ENCODE measurements at regions not wholly inside any gene's neighbourhood (a gene's known extent, or its start where the extent isn't known, plus 50 kb on each side); places are given as distances from the start of the nearest gene placed in this dataset.
"Not testable (repeated sequence)": the region's sequence is repeated elsewhere in the genome, so short reads cannot be mapped to it uniquely, and the experiment has no call there.

DNA sequence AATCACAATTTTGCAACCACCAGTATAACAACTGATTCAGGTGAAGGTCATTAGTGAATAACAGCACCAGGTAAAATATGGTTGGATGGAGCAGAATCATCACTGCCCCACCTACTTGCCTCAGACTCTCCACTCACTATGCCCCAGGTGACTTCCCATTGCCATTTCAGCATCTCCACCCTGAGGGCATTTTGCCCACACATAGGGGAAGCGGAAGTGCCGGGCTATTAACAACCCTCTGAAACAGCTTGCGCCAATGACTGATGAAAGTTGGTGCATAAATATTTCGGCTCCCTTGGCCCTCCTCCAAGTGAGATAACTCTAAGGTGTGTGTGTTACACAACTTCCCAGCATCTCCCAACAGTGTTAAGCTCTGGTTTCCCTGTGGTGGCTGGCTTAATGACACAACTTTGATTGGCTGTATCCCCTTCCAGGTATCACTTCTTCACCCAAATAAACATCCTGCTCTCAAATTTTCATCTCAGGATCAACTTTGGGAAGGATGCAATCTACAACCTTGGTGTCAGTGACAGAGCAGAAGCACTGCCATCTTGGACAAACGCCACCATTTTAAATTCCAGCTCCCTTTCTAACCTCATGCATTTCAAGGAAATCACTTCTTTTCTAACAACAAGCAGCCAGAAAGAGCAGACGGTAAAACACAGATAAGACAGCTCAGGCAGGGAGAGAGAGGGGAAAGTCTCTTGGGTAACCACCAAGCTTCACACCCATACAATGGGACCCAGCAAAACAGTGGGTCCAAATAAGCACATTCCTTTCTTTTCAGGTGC is 73.6 kb upstream of the PPP2R5C start:
- Mint-ChIP-seq H3K4me3 (no peak overlapping the region), H3K36me3 (ENCODE audit: low read depth) (no peaks in the 10 kb centered on the region), H3K4me1 (ENCODE audit: low read depth) (no peaks in the 10 kb centered on the region), H3K27me3 (peaks cover 4% of the 10 kb centered on the region), H3K27ac (no peak overlapping the region), H3K9me3 (no peaks in the 10 kb centered on the region)
- CTCF ChIA-PET, result no interaction called here
- DNase-seq (no peak), ATAC-seq (no peak)
- POLR2A ChIA-PET, result no interaction called here
- intact Hi-C loops (cut with micrococcal nuclease), result no loop called here
- TF ChIP-seq, protein P1, sequence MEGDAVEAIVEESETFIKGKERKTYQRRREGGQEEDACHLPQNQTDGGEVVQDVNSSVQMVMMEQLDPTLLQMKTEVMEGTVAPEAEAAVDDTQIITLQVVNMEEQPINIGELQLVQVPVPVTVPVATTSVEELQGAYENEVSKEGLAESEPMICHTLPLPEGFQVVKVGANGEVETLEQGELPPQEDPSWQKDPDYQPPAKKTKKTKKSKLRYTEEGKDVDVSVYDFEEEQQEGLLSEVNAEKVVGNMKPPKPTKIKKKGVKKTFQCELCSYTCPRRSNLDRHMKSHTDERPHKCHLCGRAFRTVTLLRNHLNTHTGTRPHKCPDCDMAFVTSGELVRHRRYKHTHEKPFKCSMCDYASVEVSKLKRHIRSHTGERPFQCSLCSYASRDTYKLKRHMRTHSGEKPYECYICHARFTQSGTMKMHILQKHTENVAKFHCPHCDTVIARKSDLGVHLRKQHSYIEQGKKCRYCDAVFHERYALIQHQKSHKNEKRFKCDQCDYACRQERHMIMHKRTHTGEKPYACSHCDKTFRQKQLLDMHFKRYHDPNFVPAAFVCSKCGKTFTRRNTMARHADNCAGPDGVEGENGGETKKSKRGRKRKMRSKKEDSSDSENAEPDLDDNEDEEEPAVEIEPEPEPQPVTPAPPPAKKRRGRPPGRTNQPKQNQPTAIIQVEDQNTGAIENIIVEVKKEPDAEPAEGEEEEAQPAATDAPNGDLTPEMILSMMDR (IDR thresholded peaks at IDR 0.05), result no peak

DNA sequence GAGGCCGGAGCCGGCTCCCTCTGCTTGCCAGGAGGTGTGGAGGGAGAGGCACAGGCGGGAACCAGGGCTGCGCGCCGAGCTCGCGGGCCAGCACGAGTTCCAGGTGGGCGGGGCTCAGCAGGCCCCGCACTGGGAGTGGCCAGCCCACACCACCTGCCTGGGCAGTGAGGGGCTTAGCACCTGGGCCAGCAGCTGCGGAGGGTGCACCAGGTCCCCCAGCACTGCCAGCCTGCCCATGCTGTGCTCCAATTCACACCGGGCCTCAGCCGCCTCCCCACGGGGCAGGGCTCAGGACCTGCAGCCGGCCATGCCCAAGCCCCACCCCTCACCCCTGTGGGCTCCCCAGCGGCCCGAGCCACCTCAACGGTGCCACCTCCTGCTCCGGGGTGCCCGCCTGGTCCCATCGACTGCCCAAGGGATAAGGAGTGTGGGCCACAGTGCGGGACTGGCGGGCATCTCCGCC is 72.4 kb upstream of the PPP2R5C start:
- CTCF ChIA-PET, result no interaction called here
- Mint-ChIP-seq H3K9me3 (no peaks in the 10 kb centered on the region), H3K36me3 (ENCODE audit: low read depth) (no peaks in the 10 kb centered on the region), H3K4me1 (ENCODE audit: low read depth) (no peaks in the 10 kb centered on the region), H3K27ac (no peak overlapping the region), H3K4me3 (no peak overlapping the region), H3K27me3 (peaks cover 4% of the 10 kb centered on the region)
- intact Hi-C loops (cut with micrococcal nuclease), result no loop called here
- TF ChIP-seq, protein P1 (IDR thresholded peaks at IDR 0.05), result no peak
- no peak for ATAC-seq
- POLR2A ChIA-PET, result no interaction called here
- DNase-seq, result no peak

DNA sequence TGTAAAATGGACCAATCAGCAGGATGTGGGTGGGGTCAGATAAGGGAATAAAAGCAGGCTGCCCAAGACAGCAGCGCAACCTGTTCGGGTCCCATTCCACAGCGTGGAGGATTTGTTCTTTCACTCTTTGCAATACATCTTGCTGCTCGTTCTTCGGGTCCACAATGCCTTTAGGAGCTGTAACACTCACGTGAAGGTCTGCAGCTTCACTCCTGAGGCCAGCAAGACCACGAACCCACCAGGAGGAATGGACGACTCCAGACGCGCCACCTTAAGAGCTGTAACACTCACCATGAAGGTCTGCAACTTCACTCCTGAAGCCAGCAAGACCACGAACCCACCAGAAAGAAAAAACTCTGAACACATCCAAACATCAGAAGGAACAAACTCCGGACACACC is 71.5 kb upstream of the PPP2R5C start:
- H3K27ac Mint-ChIP-seq; H3K9me3 Mint-ChIP-seq; ATAC-seq; H3K36me3 Mint-ChIP-seq (ENCODE audit: low read depth); H3K4me1 Mint-ChIP-seq (ENCODE audit: low read depth); CTCF ChIA-PET; H3K27me3 Mint-ChIP-seq; DNase-seq; H3K4me3 Mint-ChIP-seq; POLR2A ChIA-PET; intact Hi-C loops (cut with micrococcal nuclease): not testable (repeated sequence)

DNA sequence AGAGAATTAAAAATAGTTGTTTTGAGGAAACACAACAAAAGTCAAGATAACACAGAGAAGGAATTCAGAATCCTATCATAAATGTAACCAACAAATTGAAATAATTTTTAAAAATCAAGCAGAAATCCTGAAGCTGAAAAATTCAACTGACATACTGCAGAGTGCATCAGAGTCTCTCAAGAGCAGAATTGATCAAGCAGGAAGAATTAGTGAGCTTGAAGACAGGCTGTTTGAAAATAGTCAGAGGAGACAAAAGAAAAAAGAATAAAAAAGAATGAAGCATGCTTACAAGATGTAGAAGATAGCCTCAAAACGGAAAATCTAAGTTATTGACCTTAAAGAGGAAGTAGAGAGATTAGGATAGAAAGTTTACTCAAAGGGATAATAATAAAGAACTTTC is 65.8 kb upstream of the PPP2R5C start:
- DNase-seq, result no peak
- ChIA-PET CTCF (interaction anchor here (0.6 kb wide), 1 partner anchor 278 kb away, joined by 3 read pairs; no protein-coding TSS in a partner anchor), POLR2A (no interaction called here)

DNA sequence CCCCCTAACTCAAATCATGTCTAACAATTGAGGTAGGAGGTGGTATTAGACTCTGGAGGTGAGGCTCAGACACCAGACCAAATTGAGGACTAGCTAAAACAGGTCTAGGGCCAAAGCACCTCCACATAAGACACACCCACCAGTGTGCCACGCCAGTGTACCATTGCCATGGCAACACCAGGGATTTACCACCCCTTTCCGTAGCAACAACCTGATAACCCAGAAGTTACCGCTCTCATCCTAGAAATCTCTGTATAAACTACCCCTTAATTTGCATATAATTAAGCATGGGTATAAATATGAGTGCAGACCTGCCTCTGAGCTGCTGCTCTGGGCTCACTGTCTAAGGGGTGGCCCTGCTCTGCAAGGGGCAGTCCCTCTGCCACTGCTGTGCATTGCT is 57.4 kb upstream of the PPP2R5C start:
- POLR2A ChIA-PET, result interaction anchor here (1.4 kb wide), 1 partner anchor 17 kb away, joined by 5 read pairs; no protein-coding TSS in a partner anchor
- DNase-seq (no peak), ATAC-seq (no peak)
- Mint-ChIP-seq H3K36me3 (ENCODE audit: low read depth) (peaks cover 3% of the 10 kb centered on the region), H3K27ac (no peak overlapping the region), H3K9me3 (no peaks in the 10 kb centered on the region), H3K4me3 (no peak overlapping the region), H3K27me3 (no peaks in the 10 kb centered on the region), H3K4me1 (ENCODE audit: low read depth) (peaks cover 26% of the 10 kb centered on the region)
- TF ChIP-seq, protein P1 (IDR thresholded peaks at IDR 0.05), result no peak
- intact Hi-C loops (cut with micrococcal nuclease), result no loop called here
- CTCF ChIA-PET, result no interaction called here

More for the DNA sequence above, 65.8 kb upstream of the PPP2R5C start:
- H3K4me3 Mint-ChIP-seq, result no peak overlapping the region
- peaks cover 4% of the 10 kb centered on the region for H3K27me3 Mint-ChIP-seq
- no peak for ATAC-seq
- H3K36me3 Mint-ChIP-seq (ENCODE audit: low read depth), result no peaks in the 10 kb centered on the region
- intact Hi-C loops (cut with micrococcal nuclease), result no loop called here
- no peaks in the 10 kb centered on the region for H3K4me1 Mint-ChIP-seq (ENCODE audit: low read depth)
- TF ChIP-seq, protein P1 (IDR thresholded peaks at IDR 0.05), result no peak
- no peak overlapping the region for H3K27ac Mint-ChIP-seq
- H3K9me3 Mint-ChIP-seq, result no peaks in the 10 kb centered on the region

Data from activated CD8-positive, alpha-beta T cell treated with anti-CD3 and anti-CD28 coated beads for 36 hours (primary cell).